B cell (primary cell): ENCODE measurements at regions not wholly inside any gene's neighbourhood (a gene's known extent, or its start where the extent isn't known, plus 50 kb on each side); places are given as distances from the start of the nearest gene placed in this dataset.

Source experiments
- CTCF ChIP-seq: fragments of 200-600 bp; IDR thresholded peaks from one replicate; pipeline ENCODE4 v1.8.0; 2022; ENCODE audit warnings: antibody characterized with exemption, mild to moderate bottlenecking
- EZH2 ChIP-seq: IDR thresholded peaks from 2 replicates; pipeline ENCODE4 v1.6.1; 2012; ENCODE audit warnings: borderline replicate concordance, low read depth, mild to moderate bottlenecking, moderate library complexity, low read length; ENCODE audit not compliant: insufficient read depth, poor library complexity, severe bottlenecking

GRCh38 chr2:239896075-239896474 lies 129.1 kb downstream of the NDUFA10 start:
- TF ChIP-seq CTCF (no peak), EZH2 (no peak)
